ENCODE measurements at regions not wholly inside any gene's neighbourhood (a gene's known extent, or its start where the extent isn't known, plus 50 kb on each side); places are given as distances from the start of the nearest gene placed in this dataset.

- TF ChIP-seq CTCF (IDR thresholded peaks at IDR 0.05) (no peak), EZH2 (IDR thresholded peaks at IDR 0.05; ENCODE audit: borderline replicate concordance, insufficient read depth, low read depth, low read length, poor library complexity, severe bottlenecking) (no peak)
Observed at GRCh38 chr16:55130911-55131310, 193.1 kb upstream of the IRX6 start.
